Fibroblast of peridontal ligament (primary cell): ENCODE measurements at regions not wholly inside any gene's neighbourhood (a gene's known extent, or its start where the extent isn't known, plus 50 kb on each side); places are given as distances from the start of the nearest gene placed in this dataset.
"Not testable (repeated sequence)": the region's sequence is repeated elsewhere in the genome, so short reads cannot be mapped to it uniquely, and the experiment has no call there.

ENCODE experiments used
- DNase-seq: peaks from one replicate; pipeline ENCODE4 v3.0.0-alpha.2; 2010; ENCODE audit errors: extremely low read depth

DNA sequence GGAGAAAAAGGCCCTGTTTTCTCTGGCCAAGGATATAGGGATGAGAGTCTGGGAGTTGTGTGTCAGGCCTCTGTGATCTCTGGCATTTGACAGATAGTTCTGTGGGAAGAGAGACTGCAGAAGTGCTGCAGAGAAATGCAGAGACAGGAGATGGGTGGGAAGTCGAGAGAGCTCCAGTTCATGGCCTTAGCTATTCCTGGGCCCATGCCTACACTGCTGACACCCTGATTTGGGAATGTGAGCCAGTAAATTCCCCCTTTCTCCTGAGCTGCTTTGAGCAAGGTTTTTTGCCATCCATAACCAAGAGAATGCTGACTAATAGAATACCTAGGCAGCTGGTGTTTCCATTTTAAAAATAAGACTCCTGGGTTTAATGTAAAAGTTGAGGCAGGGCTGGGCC, 59.3 kb downstream of the EBLN2 start:
- no peak for DNase-seq

DNA sequence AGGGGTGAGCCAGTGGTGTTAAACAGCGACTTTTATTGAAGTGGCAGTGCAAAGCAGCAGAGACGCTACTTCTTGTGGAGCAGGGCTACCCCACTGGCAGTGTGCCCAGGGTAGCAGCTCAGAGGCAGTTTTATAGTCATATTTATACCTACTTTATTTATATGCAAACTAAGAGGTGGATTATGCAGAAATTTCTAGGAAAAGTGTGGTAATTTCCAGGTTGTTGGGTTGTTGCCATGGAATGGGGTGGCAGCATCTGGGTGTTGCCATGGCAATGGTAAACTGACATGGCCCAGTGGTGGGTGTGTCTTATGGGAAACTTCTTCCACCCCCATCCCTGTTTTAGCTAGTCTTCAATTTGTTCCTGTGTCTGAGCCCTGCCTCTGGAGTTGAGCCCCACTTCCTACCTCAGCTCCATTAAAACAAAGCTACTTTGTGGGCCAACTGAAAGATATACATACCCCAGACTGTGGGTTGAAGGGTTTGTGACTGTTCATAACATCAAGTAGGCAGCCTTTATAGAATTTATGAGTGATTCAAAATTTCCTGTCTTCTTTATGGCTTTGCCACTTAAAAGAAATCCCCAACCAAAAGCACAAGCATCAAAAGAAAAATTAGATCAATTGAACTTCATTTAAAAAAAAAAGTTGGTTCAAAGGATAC, 60.3 kb downstream of the EBLN2 start:
- DNase-seq: no peak

DNA sequence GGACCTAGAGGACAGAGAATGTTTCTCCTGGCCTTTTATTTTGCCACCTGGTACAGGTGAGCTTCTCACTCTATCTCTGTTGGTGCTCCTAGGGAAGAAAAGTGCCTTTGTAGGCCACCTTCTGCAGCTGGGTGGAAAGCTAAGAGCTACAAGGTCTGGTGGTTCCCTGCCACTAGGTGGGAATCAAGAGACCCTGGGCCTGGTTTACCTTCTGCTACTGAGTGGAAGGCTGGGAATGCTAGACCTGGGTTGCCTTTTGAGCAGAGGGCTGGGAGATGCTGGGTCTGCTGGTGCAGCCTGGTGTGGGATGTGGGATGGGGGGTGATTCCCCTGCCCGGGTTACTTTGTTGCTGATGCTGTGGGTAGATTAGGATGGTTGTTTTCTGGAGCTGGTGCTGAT, 72.6 kb downstream of the EBLN2 start:
- DNase-seq: no peak

DNA sequence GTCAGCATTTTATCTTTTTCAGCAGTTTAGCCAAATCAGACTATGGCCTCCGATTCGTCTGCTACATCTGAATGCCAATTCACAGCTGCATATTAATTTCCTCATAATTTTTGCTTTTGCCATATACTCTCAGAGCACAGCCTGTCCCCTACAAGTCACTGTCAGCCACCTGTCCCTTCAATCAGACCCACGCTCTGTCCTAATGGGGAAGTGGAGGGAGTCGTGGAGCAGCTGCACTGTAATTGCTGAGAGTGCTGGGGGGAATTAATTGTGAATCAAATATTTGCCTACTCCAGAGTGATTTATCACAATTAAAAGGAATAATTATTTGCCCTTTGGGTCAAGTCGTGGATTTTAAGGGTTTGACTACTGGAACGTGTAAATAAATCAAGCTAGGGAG, 75.5 kb downstream of the EBLN2 start:
- no peak for DNase-seq

DNA sequence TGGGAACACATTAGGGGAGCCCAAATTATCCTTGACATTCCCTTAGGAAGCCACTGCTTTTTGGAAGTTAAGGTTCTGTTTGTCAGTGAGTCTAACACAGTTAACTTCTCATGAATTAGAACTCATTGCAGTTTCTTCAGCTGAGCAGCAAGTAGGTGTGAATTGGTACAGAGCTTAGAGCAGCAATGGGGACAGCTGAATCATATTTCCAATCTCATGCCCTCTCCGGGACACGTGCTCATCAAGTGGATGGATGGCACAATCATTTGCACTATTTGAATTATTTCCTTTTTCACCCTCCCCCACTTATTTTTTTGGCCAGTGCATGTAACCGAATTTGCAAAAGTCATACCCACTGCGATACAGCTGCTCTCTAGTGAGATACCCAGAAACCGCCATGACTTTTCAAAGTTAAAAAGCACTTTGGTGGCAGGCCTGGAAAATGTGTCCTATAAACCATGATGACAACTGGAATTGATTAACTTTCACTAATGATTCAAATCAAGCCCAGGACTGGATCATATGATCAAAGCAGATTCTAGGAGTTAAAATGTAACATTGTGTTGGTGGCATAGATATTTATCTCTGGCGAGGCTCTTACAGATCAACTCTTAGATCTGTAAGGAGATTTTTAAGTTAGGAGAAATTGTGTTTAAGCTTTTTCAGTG, 76.4 kb downstream of the EBLN2 start:
- DNase-seq: no peak

DNA sequence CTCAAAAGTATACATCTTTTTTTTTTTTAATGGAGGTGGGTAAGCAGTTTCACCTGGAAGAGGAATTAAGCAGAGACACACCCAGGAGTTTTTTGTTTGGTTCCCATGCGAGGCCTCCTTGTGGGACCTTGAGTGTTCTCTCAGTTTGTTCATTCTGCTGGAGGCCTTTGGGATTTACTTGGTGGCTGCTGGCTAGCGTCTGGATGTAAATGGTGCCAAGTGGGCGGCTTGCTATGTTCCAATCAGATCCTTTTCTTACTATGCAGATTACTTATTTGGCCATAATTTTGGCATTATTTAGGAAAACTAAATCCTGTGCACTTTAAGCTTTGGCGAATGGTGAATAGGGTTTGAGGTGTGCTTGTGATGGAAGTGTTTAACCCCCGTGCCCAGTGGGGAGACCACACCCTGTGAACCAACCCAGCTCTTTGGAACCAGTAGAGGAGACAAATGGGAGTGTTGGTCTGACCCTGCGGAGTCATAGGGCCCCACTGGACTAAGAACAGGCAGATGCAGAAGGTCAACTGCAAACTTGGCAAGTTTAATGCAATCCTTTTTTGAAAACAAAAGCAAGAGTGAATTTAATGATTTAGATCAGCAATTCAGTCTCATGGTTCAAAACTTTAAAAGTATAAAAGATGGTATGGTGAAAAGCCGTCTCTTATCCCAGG, 79.4 kb downstream of the EBLN2 start:
- DNase-seq: no peak

DNA sequence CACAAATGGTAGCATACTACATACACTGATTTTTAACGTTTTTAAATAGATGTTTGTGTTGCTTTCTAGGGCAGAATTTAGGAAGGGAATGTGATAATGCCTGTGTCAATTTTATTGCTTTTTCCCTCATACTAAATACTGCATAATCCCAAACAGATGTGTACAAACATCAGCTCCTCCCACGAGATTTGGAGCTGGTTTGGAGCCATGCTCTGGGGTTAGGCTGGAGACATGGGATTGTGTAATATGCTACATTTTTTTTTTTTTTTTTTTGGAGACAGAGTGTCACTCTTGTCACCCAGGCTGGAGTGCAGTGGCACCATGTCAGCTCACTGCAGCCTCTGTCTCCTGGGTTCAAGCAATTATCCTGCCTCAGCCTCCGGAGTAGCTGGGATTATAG, 80.1 kb downstream of the EBLN2 start:
- peak; percentile 15 for DNase-seq

DNA sequence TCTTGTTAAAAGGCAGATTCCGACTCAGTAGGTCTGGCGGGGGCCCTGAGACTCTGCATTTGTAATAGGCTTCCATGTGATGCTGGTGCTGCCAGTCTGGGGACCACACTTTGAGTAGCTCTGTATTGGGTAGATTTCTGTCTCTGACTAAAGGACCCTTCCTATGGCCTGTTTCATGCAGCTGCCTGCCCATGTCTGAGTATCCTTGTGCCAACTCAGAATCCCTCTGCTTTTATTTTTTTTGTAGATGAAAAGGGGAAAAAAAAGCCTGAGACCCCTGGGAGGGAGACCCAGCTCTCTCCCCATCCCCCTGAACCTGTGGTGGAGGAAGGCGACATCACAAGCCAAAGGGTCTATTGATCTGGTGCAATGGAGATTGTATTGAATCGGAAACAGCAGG, 81.9 kb downstream of the EBLN2 start:
- DNase-seq: no peak

DNA sequence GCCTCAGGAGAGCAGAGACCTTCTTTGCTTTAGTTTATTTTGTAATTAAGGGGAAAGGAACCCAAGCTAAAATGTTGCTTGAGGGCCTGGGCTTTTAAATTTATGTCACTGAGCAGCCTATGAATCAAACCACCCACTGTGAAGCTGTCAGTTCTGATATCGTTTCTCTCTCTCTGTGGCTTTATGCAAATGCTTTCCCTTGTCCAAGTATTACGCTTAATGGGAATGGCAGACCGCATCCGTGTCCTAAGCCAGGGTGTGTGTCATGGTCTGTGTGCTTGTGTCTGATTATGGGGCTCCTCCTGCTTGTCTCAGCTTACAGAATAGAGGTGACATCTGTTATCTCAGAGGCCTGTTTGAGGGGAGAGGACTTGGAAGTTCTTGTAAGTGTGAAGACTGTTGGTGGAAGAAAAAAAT, 82.4 kb downstream of the EBLN2 start:
- peak; percentile 2 for DNase-seq

DNA sequence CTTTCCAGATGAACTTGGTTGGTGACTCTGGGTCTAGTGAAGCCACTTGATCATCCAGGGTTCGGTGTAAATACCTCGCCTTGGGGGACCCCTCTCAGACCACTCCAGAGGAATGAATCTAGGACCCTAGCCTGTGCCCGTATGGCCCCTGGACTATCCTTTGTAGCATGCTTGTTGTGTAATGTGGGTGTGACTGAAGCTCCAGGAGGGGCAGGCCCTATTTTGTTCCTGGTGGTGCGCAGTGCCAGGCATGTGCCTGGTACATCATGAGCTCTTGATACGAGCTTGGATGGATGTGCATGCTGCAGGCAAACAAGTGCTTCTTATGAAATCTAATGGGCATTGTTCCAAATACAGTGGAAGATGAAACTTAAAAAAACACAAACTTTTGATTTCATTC, 82.8 kb downstream of the EBLN2 start:
- no peak for DNase-seq

DNA sequence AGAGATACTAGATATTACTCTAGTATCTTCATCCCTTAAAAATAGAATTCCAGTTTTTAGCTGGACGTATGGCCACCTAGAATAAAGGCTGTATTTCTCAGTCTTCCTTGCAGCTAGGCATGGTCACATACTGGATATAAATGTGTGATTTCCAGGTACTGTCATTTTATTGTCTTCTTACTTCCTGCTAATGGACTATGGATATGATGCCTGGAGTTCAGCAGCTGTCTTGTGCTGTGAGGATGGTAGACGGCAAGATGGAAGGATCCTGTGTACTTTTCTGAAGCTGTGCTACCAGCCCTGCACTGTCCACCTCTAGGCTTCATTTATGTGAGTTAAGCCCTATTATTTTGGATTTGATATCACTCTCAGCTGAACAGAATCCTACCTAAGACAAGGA, 83.4 kb downstream of the EBLN2 start:
- DNase-seq: no peak

DNA sequence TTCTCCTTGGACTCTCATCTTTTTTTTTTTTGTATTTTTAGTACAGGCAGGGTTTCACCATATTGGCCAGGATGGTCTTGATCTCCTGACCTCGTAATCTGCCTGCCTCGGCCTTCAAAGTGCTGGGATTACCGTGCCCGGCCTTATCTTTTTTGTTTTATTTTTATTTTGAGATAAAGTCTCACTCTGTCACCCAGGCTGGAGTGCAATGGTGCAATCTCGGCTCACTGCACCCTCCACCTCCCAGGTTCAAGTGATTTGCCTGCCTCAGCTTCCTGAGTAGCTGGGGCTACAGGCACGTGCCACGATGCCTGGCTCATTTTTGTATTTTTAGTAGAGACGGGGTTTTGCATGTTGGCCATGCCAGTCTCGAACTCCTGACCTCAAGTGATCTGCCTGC, 86.0 kb downstream of the EBLN2 start:
- not testable (repeated sequence) for DNase-seq

DNA sequence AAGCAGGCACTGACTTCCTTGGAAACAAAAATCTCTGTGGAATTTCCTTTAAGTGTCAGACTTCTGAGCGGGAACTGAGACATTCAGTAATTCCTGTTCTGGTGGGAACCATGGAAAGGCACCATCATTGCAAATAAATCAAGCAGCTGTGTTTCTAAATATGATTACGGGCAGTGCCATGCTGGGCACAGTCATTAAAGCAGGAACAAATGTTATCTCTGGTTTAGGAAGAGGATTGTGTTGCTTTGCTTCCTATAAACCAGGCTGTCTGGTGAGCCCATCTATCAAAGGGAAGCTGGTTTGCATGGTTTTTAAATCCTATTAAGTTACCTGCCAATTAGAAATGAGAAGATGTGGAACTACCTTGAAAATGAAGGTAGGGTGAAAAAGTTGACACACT, 86.7 kb downstream of the EBLN2 start:
- no peak for DNase-seq

DNA sequence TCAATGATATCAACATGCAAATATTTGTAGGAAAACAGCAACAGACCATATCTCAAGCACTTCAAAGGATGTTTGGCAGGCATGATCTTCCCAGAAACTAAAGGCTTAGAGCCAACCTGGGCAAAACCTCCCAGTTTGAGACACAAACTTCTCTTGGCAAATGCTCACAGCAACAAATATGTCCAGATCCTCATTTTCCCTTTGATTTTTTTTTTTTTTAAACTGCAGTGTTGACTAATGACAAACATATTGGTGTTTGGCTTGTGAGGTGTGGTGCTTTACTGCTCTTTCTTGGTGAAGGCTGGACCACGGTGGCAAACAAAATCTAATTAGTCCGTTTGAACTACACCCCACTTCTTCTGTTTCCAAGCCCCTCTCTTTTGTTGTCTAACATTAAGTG, 87.2 kb downstream of the EBLN2 start:
- DNase-seq: no peak

DNA sequence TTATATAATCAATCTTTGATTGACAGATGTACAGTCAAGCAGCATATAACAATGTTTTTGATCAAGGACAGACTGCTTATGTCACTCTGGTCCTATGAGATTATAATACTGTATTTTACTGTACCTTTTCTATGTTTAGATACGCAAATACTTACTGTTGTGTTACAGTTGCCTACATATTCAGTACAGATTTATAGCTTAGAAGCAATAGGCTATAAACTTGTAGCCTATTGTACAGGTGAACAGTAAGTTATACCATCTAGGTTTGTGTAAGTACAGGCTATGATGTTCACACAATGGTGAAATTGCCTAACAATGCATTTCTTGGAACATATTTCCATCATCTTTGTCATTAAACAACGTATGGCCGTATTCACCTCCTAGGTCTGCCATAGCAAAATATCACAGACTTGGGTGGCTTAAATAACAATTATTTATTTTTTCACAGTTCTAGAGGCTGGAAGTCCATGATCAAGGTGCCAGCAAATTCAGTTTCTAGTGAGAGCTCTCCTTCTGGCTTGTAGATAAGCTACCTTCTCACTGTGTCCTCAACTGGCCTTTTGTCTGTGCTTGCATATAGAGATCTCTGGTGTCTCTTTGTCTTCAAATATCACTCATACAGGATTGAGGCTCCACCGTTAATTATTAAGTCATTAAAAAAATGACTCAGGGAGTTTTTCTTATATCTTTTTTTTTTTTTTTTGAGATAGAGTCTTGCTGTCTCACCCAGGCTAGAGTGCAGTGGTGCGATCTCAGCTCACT, 89.1 kb downstream of the EBLN2 start:
- DNase-seq: no peak

DNA sequence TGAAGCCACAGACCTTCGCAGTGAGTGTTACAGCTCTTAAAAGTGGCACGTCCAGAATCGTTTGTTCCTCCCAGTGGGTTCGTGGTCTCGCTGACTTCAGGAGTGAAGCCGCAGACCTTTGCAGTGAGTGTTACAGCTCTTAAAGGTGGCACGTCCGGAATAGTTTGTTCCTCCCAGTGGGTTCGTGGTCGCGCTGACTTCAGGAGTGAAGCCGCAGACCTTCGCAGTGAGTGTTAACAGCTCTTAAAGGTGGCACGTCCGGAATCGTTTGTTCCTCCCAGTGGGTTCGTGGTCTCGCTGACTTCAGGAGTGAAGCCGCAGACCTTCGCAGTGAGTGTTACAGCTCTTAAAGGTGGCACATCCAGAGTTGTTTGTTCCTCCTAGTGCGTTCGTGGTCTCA, 91.1 kb downstream of the EBLN2 start:
- DNase-seq: not testable (repeated sequence)

DNA sequence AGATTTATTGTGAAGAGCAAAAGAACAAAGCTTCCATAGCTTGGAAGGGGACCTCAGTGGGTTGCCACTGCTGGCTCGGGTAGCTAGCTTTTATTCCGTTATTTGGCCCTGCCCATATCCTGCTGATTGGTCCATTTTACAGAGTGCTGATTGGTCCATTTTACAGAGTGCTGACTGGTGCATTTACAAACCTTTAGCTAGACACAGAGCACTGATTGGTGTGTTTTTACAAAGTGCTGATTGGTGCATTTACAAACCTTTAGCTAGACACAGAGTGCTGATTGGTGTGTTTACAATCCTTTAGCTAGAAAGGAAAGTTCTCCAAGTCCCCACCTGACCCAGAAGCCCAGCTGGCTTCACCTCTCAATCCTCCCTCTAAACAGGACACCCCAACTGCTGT, 91.6 kb downstream of the EBLN2 start:
- DNase-seq: not testable (repeated sequence)

DNA sequence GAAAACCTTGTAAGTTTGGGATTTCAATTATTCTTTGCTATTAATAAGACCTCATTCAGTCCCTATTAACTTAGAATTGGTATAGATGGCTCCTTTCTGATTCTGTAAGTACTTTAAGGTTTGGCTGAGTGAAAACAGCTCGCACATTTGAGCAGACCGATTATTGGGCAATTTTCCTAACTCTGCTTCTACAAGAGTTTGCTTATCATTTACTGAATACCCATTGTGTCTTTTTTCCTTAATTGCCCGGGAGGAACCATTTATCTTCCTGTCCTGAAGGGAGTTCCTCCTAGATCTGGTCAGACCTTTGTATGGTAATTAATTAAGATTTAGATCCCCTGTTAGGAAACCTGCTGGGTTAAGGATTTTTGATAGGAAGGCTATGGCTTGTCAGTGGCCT, 92.8 kb downstream of the EBLN2 start:
- not testable (repeated sequence) for DNase-seq

DNA sequence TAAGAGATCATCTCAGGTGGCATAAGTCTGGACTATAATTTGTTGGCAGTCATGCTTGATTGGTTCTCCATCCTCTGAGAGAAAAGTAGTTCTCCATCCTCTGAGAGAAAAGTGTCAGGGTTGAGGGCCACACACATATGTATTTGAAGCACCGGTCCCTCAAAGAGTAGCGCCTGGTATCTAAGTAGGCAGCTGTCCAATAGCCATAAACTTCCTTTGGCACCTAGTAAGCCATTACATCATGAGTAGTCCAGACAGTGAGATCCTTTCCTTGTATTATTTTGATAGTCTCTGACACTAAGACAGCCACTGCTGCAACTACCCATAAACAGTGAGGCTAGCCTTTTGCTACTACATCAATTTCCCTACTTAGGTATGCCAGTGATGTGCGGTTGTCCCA, 94.0 kb downstream of the EBLN2 start:
- DNase-seq: not testable (repeated sequence)

DNA sequence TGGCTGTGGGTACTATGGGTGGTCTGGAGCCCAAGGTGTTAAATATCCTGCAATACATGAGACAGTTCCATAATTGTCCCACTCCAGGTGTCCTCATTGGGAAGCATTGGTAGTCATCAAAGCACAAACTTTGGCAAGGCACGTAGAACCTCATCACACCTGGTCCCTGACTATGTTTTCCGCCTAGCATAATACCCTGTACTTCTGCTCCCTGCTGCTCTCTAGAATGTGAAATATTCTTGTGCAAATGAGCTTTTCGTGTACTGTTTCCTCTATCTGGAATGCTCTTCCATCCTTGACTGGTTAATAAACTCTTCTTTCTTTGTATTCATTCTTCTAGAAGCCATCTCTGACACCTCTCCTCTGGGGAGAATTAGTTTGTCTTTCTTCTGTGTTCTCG, 103.2 kb downstream of the EBLN2 start:
- no peak for DNase-seq

DNA sequence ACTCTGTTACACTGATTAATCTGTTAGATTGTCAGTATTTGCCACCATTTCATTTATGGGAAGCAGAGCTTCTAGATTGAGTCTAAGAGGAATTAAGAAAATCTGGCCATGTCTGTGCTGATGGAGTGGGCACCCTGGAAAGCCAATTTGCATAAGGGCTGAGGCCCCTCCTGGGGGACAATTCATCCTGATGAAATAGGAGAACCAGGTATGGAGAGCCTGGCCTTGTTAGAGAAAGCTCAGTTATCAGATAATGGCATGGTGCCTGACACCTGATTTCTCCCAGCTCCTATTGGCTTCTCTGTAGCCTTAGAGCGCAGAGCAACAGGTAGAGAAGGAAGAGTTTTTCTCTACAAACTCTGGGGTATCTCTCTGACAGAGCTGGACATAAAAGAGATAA, 114.2 kb downstream of the EBLN2 start:
- DNase-seq: no peak

DNA sequence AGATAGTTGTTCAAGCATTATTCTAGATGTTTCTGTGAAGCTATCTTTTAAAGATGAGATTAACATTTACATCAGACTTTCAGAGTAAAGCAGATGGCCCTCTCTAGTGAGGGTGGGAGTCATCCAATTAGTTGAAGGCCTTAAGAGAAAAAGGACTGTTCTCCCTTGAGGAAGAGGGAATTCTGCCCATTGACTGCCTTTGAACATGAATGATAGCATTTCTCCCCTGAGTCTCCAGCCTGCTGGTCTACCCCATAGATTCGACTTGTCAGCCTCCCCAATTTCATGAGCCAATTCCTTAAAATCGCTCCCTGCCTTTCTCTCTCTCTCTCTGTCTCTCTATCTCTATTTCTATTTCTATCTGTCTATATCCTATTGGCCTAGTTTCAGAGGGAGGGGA, 115.5 kb downstream of the EBLN2 start:
- no peak for DNase-seq

DNA sequence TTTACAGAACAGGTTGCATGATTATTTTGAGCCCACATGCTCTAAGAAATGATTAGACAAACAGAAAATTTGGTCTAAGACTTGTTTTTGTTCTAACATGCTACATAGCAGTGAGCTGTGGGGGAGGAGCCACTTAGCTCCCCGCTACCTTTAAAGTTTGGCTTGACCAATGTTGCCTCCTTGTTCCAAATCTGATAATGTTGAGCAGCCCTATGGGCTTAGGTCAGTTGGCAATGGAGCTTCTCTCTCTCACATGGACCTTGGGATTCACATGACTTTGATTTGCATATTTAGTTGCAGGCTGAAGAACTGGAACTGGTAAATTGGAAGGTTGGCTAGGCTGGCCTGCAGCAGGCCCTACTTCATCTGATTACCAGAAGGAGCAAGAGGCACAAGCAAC, 116.4 kb downstream of the EBLN2 start:
- DNase-seq: no peak
